Adrenal gland (tissue), 9 donors: ENCODE measurements at regions not wholly inside any gene's neighbourhood (a gene's known extent, or its start where the extent isn't known, plus 50 kb on each side); places are given as distances from the start of the nearest gene placed in this dataset.
"Not testable (repeated sequence)": the region's sequence is repeated elsewhere in the genome, so short reads cannot be mapped to it uniquely, and the experiment has no call there.

Experiments used
- DNase-seq, 7 donors: peaks; one replicate each; pipeline ENCODE4 v3.0.0-alpha.2; 2019 to 2020
- H3K27ac ChIP-seq, 5 donors: fragments of 200-600 bp; sonication (generic) in 4 of 5; 1 replicate in 3 of 5; 2 replicates in 2 of 5; pipeline versions ENCODE4 v1.5.1 to v1.8.0; 2016 to 2020; ENCODE audit warnings: mild to moderate bottlenecking in 1 of 5
- H3K27me3 ChIP-seq: fragments of 200-600 bp; 2 replicates; pipeline ENCODE4 v1.8.0; 2021
- H3K36me3 ChIP-seq, 2 donors: fragments of 200-600 bp; replicated peaks in 1 of 2; 1 replicate in 1 of 2; 2 replicates in 1 of 2; pipeline versions ENCODE4 v1.5.1 to v1.8.0; 2018 to 2022
- H3K4me1 ChIP-seq, 2 donors: fragments of 200-600 bp; replicated peaks in 1 of 2; 1 replicate in 1 of 2; 2 replicates in 1 of 2; pipeline versions ENCODE4 v1.5.1 to v1.8.0; 2018 to 2021
- H3K4me3 ChIP-seq, 4 donors: fragments of 200-600 bp; sonication (generic) in 3 of 4; one replicate each; pipeline ENCODE4 v1.5.1; 2016 to 2018
- H3K9me3 ChIP-seq, 3 donors: fragments of 200-600 bp; sonication (generic) in 1 of 3; replicated peaks in 1 of 3; 1 replicate in 2 of 3; 2 replicates in 1 of 3; pipeline versions ENCODE4 v1.5.1 to v1.8.0; 2016 to 2021
- CTCF ChIP-seq, 6 experiments: fragments of 450-650 bp in 4 of 6; fragments of 200-600 bp in 2 of 6; sonication (generic) in 1 of 6; IDR thresholded peaks; 1 replicate in 5 of 6; 2 replicates in 1 of 6; pipeline versions ENCODE4 v1.5.1 to v1.8.0; 2016 to 2021; ENCODE audit warnings: antibody characterized with exemption in 6 of 6, mild to moderate bottlenecking in 2 of 6, moderate library complexity in 1 of 6
- POLR2A ChIP-seq, 2 donors: fragments of 450-650 bp; IDR thresholded peaks; one replicate each; pipeline ENCODE4 v1.6.1; 2017; ENCODE audit warnings: antibody characterized with exemption in 2 of 2, mild to moderate bottlenecking in 2 of 2, moderate library complexity in 1 of 2
- WGBS, 4 donors: extraction: QIAGEN DNeasy Blood & Tissue Kit in 2 of 4; methylation state at CpG; one replicate each; pipeline versions ENCODE4 v1.1.5 to v1.1.7; 2013 to 2017; 5-methylcytosine and 5-hydroxymethylcytosine counted together
- intact Hi-C, 2 donors: fragments of 100-400 bp; cut with DNase I; formaldehyde crosslinking; loops; one replicate each; pipeline versions ENCODE4 v1.14.1 to v1.15.0; 2022 to 2023
- donor health status: healthy with polysubstance abuse.
- donor health status: Bipolar disorder and iron deficiency.
- donor health status: DM: yes; HTN: yes; CAD: no.
- donor health status: DM: no; HTN: no; CAD: no.
- donor health status: DM: no; HTN: no; CAD: no.

GRCh38 chr10:65423043-65423442 is 1502.8 kb upstream of the LRRTM3 start:
- intact Hi-C loops, result no loop called here
- Histone ChIP-seq H3K36me3 (no peaks in the 10 kb centered on the region), H3K27me3 (no peaks in the 10 kb centered on the region), H3K27ac (no peak overlapping the region), H3K4me1 (no peaks in the 10 kb centered on the region), H3K4me3 (no peak overlapping the region), H3K9me3 (no peaks in the 10 kb centered on the region)
- 39 to 46% (median 39%) methylated on average over 1 of the region's 1 CpG for WGBS, 4 donors
- TF ChIP-seq CTCF (IDR thresholded peaks at IDR 0.05) (no peak), POLR2A (IDR thresholded peaks at IDR 0.05) (no peak)
- DNase-seq, result no peak

- H3K9me3 ChIP-seq, H3K27me3 ChIP-seq, DNase-seq, H3K4me3 ChIP-seq, H3K27ac ChIP-seq, H3K36me3 ChIP-seq, intact Hi-C loops, H3K4me1 ChIP-seq: not testable (repeated sequence)
- WGBS, 4 donors, result 95 to 100% (median 95%) methylated on average over 5 to 30 of the region's 30 CpGs
These were observed 1496.5 kb upstream of the LRRTM3 start for GRCh38 chr10:65429381-65429780.

- TF ChIP-seq POLR2A (IDR thresholded peaks at IDR 0.05), result no peak
- no peak for TF ChIP-seq CTCF (IDR thresholded peaks at IDR 0.05)
- no peaks in the 10 kb centered on the region for H3K27me3 ChIP-seq
- no peak for DNase-seq
- WGBS, 4 donors, result 25 to 58% (median 50%) methylated on average over 2 of the region's 2 CpGs
- no peak overlapping the region for H3K27ac ChIP-seq
- H3K4me1 ChIP-seq, result no peaks in the 10 kb centered on the region
- no peak overlapping the region for H3K4me3 ChIP-seq
- no peaks in the 10 kb centered on the region for H3K9me3 ChIP-seq
- H3K36me3 ChIP-seq, result no peaks in the 10 kb centered on the region
- intact Hi-C loops, result no loop called here
These were observed 1494.9 kb upstream of the LRRTM3 start for GRCh38 chr10:65430979-65431378.

- intact Hi-C loops, result no loop called here
- H3K27me3 ChIP-seq, result no peaks in the 10 kb centered on the region
- TF ChIP-seq CTCF (IDR thresholded peaks at IDR 0.05), result no peak
- no peaks in the 10 kb centered on the region for H3K36me3 ChIP-seq
- no peak for DNase-seq
- no peak overlapping the region for H3K27ac ChIP-seq
- no peaks in the 10 kb centered on the region for H3K9me3 ChIP-seq
- no peak overlapping the region for H3K4me3 ChIP-seq
- no peaks in the 10 kb centered on the region for H3K4me1 ChIP-seq
These were observed 1454.8 kb upstream of the LRRTM3 start for GRCh38 chr10:65470986-65471385.

GRCh38 chr10:65482848-65483247 is 1443.0 kb upstream of the LRRTM3 start:
- intact Hi-C loops, result no loop called here
- no peak for TF ChIP-seq CTCF (IDR thresholded peaks at IDR 0.05)
- TF ChIP-seq POLR2A (IDR thresholded peaks at IDR 0.05), result no peak
- no peak overlapping the region for H3K27ac ChIP-seq
- no peaks in the 10 kb centered on the region for H3K27me3 ChIP-seq
- no peak for DNase-seq
- no peaks in the 10 kb centered on the region for H3K9me3 ChIP-seq
- no peaks in the 10 kb centered on the region for H3K36me3 ChIP-seq
- 81 to 86% (median 85%) methylated on average over 2 of the region's 2 CpGs for WGBS, 4 donors
- H3K4me1 ChIP-seq, result no peaks in the 10 kb centered on the region
- no peak overlapping the region for H3K4me3 ChIP-seq
